Liver (tissue), 8 donors: ENCODE measurements at regions not wholly inside any gene's neighbourhood (a gene's known extent, or its start where the extent isn't known, plus 50 kb on each side); places are given as distances from the start of the nearest gene placed in this dataset.
"Not testable (repeated sequence)": the region's sequence is repeated elsewhere in the genome, so short reads cannot be mapped to it uniquely, and the experiment has no call there.

Experiments
- DNase-seq: peaks from one replicate; pipeline ENCODE4 v3.0.0-alpha.2; 2017; ENCODE audit warnings: low spot score
- H3K27ac ChIP-seq, 2 donors: one replicate each; pipeline ENCODE4 v1.7.0; 2013; ENCODE audit warnings: inconsistent platforms in 2 of 2, low read length in 2 of 2, control low read depth in 1 of 2, low read depth in 1 of 2, mild to moderate bottlenecking in 1 of 2
- H3K27me3 ChIP-seq, 4 donors: one replicate each; pipeline versions ENCODE4 v1.6.1 to v1.7.0; 2013; ENCODE audit warnings: low read length in 3 of 4, inconsistent platforms in 1 of 4, mild to moderate bottlenecking in 1 of 4, moderate library complexity in 1 of 4; ENCODE audit not compliant: control insufficient read depth in 4 of 4, insufficient read depth in 4 of 4
- H3K36me3 ChIP-seq, 4 donors: one replicate each; pipeline versions ENCODE4 v1.6.1 to v1.7.0; 2013; ENCODE audit warnings: low read length in 3 of 4, mild to moderate bottlenecking in 3 of 4, low read depth in 1 of 4, moderate library complexity in 1 of 4; ENCODE audit not compliant: control insufficient read depth in 4 of 4, insufficient read depth in 3 of 4
- H3K4me1 ChIP-seq, 4 donors: one replicate each; pipeline versions ENCODE4 v1.6.1 to v1.7.0; 2013; ENCODE audit warnings: low read length in 3 of 4, mild to moderate bottlenecking in 3 of 4, moderate library complexity in 1 of 4; ENCODE audit not compliant: control insufficient read depth in 4 of 4, insufficient read depth in 4 of 4
- H3K4me3 ChIP-seq, 3 donors: one replicate each; pipeline versions ENCODE4 v1.6.1 to v1.7.0; 2013; ENCODE audit warnings: low read length in 3 of 3, control low read depth in 1 of 3, low read depth in 1 of 3, mild to moderate bottlenecking in 1 of 3
- H3K9ac ChIP-seq, 2 donors: one replicate each; pipeline ENCODE4 v1.7.0; 2013; ENCODE audit warnings: low read length in 2 of 2, mild to moderate bottlenecking in 2 of 2, moderate library complexity in 2 of 2, control low read depth in 1 of 2, low read depth in 1 of 2
- H3K9me3 ChIP-seq, 4 donors: one replicate each; pipeline versions ENCODE4 v1.6.1 to v1.7.0; 2013; ENCODE audit warnings: low read length in 3 of 4; ENCODE audit not compliant: control insufficient read depth in 4 of 4
- CTCF ChIP-seq: fragments of 150-350 bp; IDR thresholded peaks from 2 replicates; pipeline ENCODE4 v1.5.1; 2017; ENCODE audit warnings: improper control_type of control experiment, low read depth, low read length; ENCODE audit not compliant: missing input control
- NR2F2 ChIP-seq: IDR thresholded peaks from 2 replicates; pipeline ENCODE4 v1.6.1; 2016; ENCODE audit warnings: antibody characterized with exemption
- RAD21 ChIP-seq, 2 donors: IDR thresholded peaks; 2 replicates each; pipeline ENCODE4 v1.6.1; 2016; ENCODE audit warnings: antibody characterized with exemption in 2 of 2, mild to moderate bottlenecking in 2 of 2
- WGBS: extraction: QIAGEN DNeasy Blood & Tissue Kit; methylation state at CpG from one replicate; pipeline ENCODE4 v1.1.7; 2013; 5-methylcytosine and 5-hydroxymethylcytosine counted together
- donor health status: healthy.
- donor health status: healthy.
- donor health status: healthy.
- donor health status: healthy.
- donor health status: healthy.

GRCh38 chrX:52574416-52575275 lies 57.8 kb upstream of the XAGE1B start:
- Histone ChIP-seq H3K27ac (no peak overlapping the region), H3K9ac (no peak overlapping the region), H3K4me3 (no peak overlapping the region), H3K27me3 (no peaks in the 10 kb centered on the region), H3K9me3 (no peaks in the 10 kb centered on the region), H3K36me3 (no peaks in the 10 kb centered on the region), H3K4me1 (peaks cover 6 to 25% (median 10%) of the 10 kb centered on the region in 4 donors)
- TF ChIP-seq RAD21 (IDR thresholded peaks at IDR 0.05) (peak; percentile 76 to 84), CTCF (peak; percentile 59), NR2F2 (no peak)
- WGBS = 34% methylated on average over 15 of the region's 15 CpGs
- no peak for DNase-seq

- not testable (repeated sequence) for DNase-seq
- WGBS = 78% methylated on average over 9 of the region's 12 CpGs
Measured at GRCh38 chrX:52568146-52568545, 51.3 kb upstream of the XAGE1B start.

More at GRCh38 chrX:52568146-52568545, 51.3 kb upstream of the XAGE1B start:
- not testable (repeated sequence) for H3K4me1 ChIP-seq, H3K27ac ChIP-seq, H3K9ac ChIP-seq, H3K36me3 ChIP-seq, H3K9me3 ChIP-seq, H3K4me3 ChIP-seq, H3K27me3 ChIP-seq
